Mesodermal cell (in vitro differentiated cells): ENCODE measurements at regions not wholly inside any gene's neighbourhood (a gene's known extent, or its start where the extent isn't known, plus 50 kb on each side); places are given as distances from the start of the nearest gene placed in this dataset.

ENCODE experiments used
- H3K27ac ChIP-seq: 2 replicates; pipeline ENCODE4 v1.7.0; 2013; ENCODE audit warnings: mild to moderate bottlenecking, low read depth, low read length, moderate library complexity; ENCODE audit not compliant: severe bottlenecking
- H3K36me3 ChIP-seq: 2 replicates; pipeline ENCODE4 v1.7.1; 2013; ENCODE audit warnings: mild to moderate bottlenecking, low read length, moderate library complexity; ENCODE audit not compliant: control insufficient read depth, insufficient read depth
- H3K4me1 ChIP-seq: one replicate; pipeline ENCODE4 v1.7.1; 2013; ENCODE audit warnings: mild to moderate bottlenecking, low read length; ENCODE audit not compliant: insufficient read depth, control insufficient read depth, poor library complexity, severe bottlenecking
- H3K4me3 ChIP-seq: 2 replicates; pipeline ENCODE4 v1.7.0; 2013; ENCODE audit warnings: low read length, control low read depth, mild to moderate bottlenecking; ENCODE audit not compliant: insufficient read depth, poor library complexity, severe bottlenecking; ENCODE audit errors: extremely low read depth
- H3K9me3 ChIP-seq: 2 replicates; pipeline ENCODE4 v1.7.1; 2013; ENCODE audit warnings: mild to moderate bottlenecking, low read length, moderate library complexity; ENCODE audit not compliant: control insufficient read depth
- WGBS, 2 experiments: methylation state at CpG; one replicate each; pipeline ENCODE4 v1.1.5; 2013; ENCODE audit warnings: missing lambda C conversion rate in 2 of 2; ENCODE audit not compliant: insufficient coverage in 2 of 2; 5-methylcytosine and 5-hydroxymethylcytosine counted together

- H3K36me3 ChIP-seq = no peaks in the 10 kb centered on the region
- no peaks in the 10 kb centered on the region for H3K9me3 ChIP-seq
- H3K27ac ChIP-seq = no peak overlapping the region
- 85 to 100% methylated on average over 2 of the region's 3 CpGs for WGBS, 2 experiments
- no peaks in the 10 kb centered on the region for H3K4me1 ChIP-seq
- H3K4me3 ChIP-seq = no peak overlapping the region
Measured at GRCh38 chr3:117798221-117798620, 1088.6 kb downstream of the TUSC7 start.

- no peak overlapping the region for H3K4me3 ChIP-seq
- H3K27ac ChIP-seq = no peak overlapping the region
- no peaks in the 10 kb centered on the region for H3K4me1 ChIP-seq
- no CpG with 5 or more reads among the region's 6 CpGs for whole genome bisulfite sequencing, 2 experiments
- no peaks in the 10 kb centered on the region for H3K9me3 ChIP-seq
- no peaks in the 10 kb centered on the region for H3K36me3 ChIP-seq
Measured at GRCh38 chr3:117798687-117799386, 1089.3 kb downstream of the TUSC7 start.

- Histone ChIP-seq H3K27ac (no peak overlapping the region), H3K4me3 (no peak overlapping the region), H3K36me3 (no peaks in the 10 kb centered on the region), H3K4me1 (no peaks in the 10 kb centered on the region), H3K9me3 (no peaks in the 10 kb centered on the region)
- 85% methylated on average over 2 of the region's 2 CpGs; no CpG with 5 or more reads in 1 of the 2 experiments for WGBS, 2 experiments
Measured at GRCh38 chr3:117799387-117799735, 1089.8 kb downstream of the TUSC7 start.

GRCh38 chr3:117801912-117802239, 1092.3 kb downstream of the TUSC7 start:
- no peaks in the 10 kb centered on the region for H3K9me3 ChIP-seq
- H3K4me1 ChIP-seq = no peaks in the 10 kb centered on the region
- no peak overlapping the region for H3K4me3 ChIP-seq
- H3K27ac ChIP-seq = no peak overlapping the region
- H3K36me3 ChIP-seq = no peaks in the 10 kb centered on the region
- 40% methylated on average over 1 of the region's 2 CpGs; no CpG with 5 or more reads in 1 of the 2 experiments for WGBS, 2 experiments

- no peak overlapping the region for H3K4me3 ChIP-seq
- H3K9me3 ChIP-seq = no peaks in the 10 kb centered on the region
- H3K27ac ChIP-seq = no peak overlapping the region
- H3K36me3 ChIP-seq = no peaks in the 10 kb centered on the region
- H3K4me1 ChIP-seq = no peaks in the 10 kb centered on the region
- 67 to 86% methylated on average over 1 of the region's 1 CpG for WGBS, 2 experiments
Measured at GRCh38 chr3:117809186-117810081, 1099.9 kb downstream of the TUSC7 start.

GRCh38 chr3:117811786-117812185, 1102.2 kb downstream of the TUSC7 start:
- H3K9me3 ChIP-seq = no peaks in the 10 kb centered on the region
- H3K36me3 ChIP-seq = no peaks in the 10 kb centered on the region
- H3K4me1 ChIP-seq = no peaks in the 10 kb centered on the region
- no peak overlapping the region for H3K4me3 ChIP-seq
- H3K27ac ChIP-seq = no peak overlapping the region
- WGBS, 2 experiments = 90 to 92% methylated on average over 2 of the region's 2 CpGs

- no peaks in the 10 kb centered on the region for H3K36me3 ChIP-seq
- no peak overlapping the region for H3K4me3 ChIP-seq
- no peaks in the 10 kb centered on the region for H3K9me3 ChIP-seq
- WGBS, 2 experiments = 100% methylated on average over 1 of the region's 2 CpGs; no CpG with 5 or more reads in 1 of the 2 experiments
- no peak overlapping the region for H3K27ac ChIP-seq
- no peaks in the 10 kb centered on the region for H3K4me1 ChIP-seq
Measured at GRCh38 chr3:117814975-117815374, 1105.4 kb downstream of the TUSC7 start.

GRCh38 chr3:117817103-117817502, 1107.5 kb downstream of the TUSC7 start:
- H3K4me3 ChIP-seq = no peak overlapping the region
- no peaks in the 10 kb centered on the region for H3K4me1 ChIP-seq
- no peak overlapping the region for H3K27ac ChIP-seq
- no CpG with 5 or more reads among the region's 2 CpGs for WGBS, 2 experiments
- no peaks in the 10 kb centered on the region for H3K9me3 ChIP-seq
- H3K36me3 ChIP-seq = no peaks in the 10 kb centered on the region

- Histone ChIP-seq H3K36me3 (no peaks in the 10 kb centered on the region), H3K27ac (no peak overlapping the region), H3K4me3 (no peak overlapping the region), H3K9me3 (no peaks in the 10 kb centered on the region), H3K4me1 (no peaks in the 10 kb centered on the region)
- WGBS, 2 experiments = 100% methylated on average over 1 of the region's 1 CpG
Measured at GRCh38 chr3:117818592-117818991, 1109.0 kb downstream of the TUSC7 start.

- no peak overlapping the region for H3K4me3 ChIP-seq
- no peaks in the 10 kb centered on the region for H3K9me3 ChIP-seq
- no peak overlapping the region for H3K27ac ChIP-seq
- no peaks in the 10 kb centered on the region for H3K4me1 ChIP-seq
- H3K36me3 ChIP-seq = no peaks in the 10 kb centered on the region
- 14 to 100% methylated on average over 1 of the region's 3 CpGs for WGBS, 2 experiments
Measured at GRCh38 chr3:117820658-117821299, 1111.2 kb downstream of the TUSC7 start.
